ENCODE measurements at regions not wholly inside any gene's neighbourhood (a gene's known extent, or its start where the extent isn't known, plus 50 kb on each side); places are given as distances from the start of the nearest gene placed in this dataset.

DNA sequence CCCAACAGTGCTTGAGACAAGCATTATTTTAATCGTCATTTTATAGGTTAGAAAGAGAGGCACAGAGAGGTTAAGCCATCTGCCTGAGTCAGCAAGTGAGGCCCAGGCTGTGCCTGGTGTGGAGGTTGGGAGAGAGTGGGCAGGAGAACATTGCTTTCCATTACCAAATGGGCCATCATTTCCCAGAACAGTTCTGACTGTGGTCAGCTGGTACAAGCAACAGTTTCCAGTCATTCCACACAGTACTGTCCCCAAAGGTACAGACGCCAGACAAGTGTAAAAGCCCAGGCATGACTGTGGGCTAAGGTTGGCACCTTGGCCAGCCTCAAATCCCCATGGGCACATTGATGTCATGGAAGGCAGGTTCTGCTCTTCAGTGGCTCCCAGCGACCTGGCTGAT lies 98.2 kb upstream of the LCLAT1 start:
- in situ Hi-C loops (cut with MboI; ENCODE audit: low sequenced_read_pairs, unreplicated experiment), result no loop called here
- DNase-seq (ENCODE audit: low spot score), result no peak
- TF ChIP-seq, protein P1, sequence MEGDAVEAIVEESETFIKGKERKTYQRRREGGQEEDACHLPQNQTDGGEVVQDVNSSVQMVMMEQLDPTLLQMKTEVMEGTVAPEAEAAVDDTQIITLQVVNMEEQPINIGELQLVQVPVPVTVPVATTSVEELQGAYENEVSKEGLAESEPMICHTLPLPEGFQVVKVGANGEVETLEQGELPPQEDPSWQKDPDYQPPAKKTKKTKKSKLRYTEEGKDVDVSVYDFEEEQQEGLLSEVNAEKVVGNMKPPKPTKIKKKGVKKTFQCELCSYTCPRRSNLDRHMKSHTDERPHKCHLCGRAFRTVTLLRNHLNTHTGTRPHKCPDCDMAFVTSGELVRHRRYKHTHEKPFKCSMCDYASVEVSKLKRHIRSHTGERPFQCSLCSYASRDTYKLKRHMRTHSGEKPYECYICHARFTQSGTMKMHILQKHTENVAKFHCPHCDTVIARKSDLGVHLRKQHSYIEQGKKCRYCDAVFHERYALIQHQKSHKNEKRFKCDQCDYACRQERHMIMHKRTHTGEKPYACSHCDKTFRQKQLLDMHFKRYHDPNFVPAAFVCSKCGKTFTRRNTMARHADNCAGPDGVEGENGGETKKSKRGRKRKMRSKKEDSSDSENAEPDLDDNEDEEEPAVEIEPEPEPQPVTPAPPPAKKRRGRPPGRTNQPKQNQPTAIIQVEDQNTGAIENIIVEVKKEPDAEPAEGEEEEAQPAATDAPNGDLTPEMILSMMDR (IDR thresholded peaks at IDR 0.05; ENCODE audit: borderline replicate concordance, control extremely low read depth, extremely low read depth, insufficient read depth, missing control alignments), result no peak

DNA sequence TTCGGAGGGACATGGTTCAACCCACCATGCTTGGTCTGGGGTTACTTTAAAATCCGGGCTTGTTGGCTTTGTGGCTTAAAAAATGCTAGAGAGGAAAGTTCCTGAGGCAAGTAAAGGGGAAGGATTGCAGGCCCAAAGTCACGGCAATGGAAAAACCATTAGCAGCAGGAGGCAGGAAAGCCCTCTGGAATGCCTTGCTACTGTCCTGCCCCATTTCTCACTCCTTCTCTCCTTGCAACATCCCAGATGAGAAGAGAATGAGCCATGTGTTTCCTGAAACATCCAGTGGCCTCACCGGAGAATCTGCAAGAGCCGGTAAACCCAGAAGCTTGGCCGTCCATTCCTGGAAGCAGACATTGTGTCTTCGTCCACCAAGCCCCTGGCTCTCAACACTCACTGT lies 97.4 kb upstream of the LCLAT1 start:
- DNase-seq (ENCODE audit: low spot score), result no peak
- TF ChIP-seq, protein P1 (IDR thresholded peaks at IDR 0.05; ENCODE audit: borderline replicate concordance, control extremely low read depth, extremely low read depth, insufficient read depth, missing control alignments), result no peak
- in situ Hi-C loops (cut with MboI; ENCODE audit: low sequenced_read_pairs, unreplicated experiment), result no loop called here

DNA sequence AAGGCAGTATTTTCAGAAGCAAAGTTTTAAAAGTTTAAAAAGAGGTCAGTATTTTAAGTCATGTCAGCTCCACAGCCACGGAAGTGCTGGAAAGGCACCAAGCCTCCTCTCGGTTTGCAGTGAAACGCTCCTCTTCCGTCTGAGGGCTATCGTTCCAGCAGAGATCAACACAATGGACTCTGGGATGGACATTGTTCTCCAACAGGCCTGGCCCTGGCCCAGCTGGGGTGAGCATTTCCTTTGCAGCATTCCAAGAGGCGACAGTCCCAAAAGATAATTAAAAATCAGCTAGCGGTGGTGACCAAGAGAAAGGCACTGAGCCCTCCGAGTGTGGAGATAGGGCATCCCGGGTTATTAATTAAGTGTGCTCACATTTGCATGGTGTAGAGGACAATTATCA lies 95.9 kb upstream of the LCLAT1 start:
- TF ChIP-seq, protein P1 (IDR thresholded peaks at IDR 0.05; ENCODE audit: borderline replicate concordance, control extremely low read depth, extremely low read depth, insufficient read depth, missing control alignments), result no peak

DNA sequence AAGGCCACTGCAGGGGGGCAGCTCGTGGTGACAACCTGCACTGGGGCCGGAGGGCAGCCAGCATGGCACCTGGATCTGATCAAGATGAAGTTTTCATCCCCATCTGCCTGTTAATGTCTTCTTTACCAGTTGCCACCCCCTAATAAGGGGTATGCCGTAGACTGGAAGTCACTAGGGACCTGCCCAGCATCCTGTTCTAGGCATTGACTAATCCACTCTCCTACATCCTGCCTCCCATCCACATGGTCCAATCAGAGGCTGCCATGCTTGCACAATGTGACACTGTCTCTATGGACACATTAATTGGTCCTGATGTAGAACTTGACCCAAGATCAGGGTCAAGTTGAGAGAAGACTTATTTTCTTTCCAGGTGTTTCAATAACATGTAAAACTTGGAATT lies 95.1 kb upstream of the LCLAT1 start:
- TF ChIP-seq, protein P1 (IDR thresholded peaks at IDR 0.05; ENCODE audit: borderline replicate concordance, control extremely low read depth, extremely low read depth, insufficient read depth, missing control alignments), result no peak
- in situ Hi-C loops (cut with MboI; ENCODE audit: low sequenced_read_pairs, unreplicated experiment), result no loop called here
- no peak for DNase-seq (ENCODE audit: low spot score)

More for the DNA sequence above, 95.9 kb upstream of the LCLAT1 start:
- in situ Hi-C loops (cut with MboI; ENCODE audit: low sequenced_read_pairs, unreplicated experiment), result no loop called here
- DNase-seq (ENCODE audit: low spot score), result no peak

DNA sequence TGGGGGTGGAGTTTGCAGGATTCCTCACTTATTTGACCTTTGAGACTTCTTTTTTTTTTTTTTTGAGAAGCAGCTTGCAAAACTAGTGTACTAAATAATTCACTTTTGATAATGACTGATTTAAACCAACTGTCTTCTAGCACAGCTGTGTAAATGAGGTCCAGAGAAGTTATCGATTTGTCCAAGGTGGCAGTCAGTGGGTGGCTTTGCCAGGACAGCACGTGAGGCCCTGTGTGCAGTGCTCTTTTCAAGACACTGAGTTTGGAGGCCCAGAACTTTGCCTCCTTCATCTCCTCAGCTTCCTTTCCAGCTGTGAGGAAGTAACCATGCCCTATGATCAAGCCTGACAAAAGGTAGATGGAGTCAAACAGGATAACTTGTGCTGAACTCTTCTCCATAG lies 92.9 kb upstream of the LCLAT1 start:
- in situ Hi-C loops (cut with MboI; ENCODE audit: low sequenced_read_pairs, unreplicated experiment), result no loop called here
- TF ChIP-seq, protein P1 (IDR thresholded peaks at IDR 0.05; ENCODE audit: borderline replicate concordance, control extremely low read depth, extremely low read depth, insufficient read depth, missing control alignments), result no peak
- DNase-seq (ENCODE audit: low spot score), result no peak

DNA sequence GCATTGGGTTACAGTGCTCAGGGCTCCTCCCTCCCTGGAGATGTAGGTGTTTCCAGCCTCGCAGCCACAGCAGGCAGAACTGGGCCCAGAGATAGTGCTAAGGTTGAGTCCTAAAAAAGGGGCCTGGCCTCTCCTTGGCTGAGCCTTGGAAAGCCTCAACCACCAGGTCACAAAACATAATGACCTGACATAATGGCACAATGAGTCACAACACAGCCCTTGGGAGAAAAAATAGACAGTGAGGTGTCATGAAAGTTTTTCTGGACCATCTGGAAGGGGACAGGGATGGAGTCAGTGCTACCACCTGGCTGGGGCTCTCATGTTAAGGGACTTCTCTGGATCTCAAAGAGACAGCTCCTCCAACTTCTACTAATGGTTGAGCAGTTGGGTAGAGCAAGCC lies 92.4 kb upstream of the LCLAT1 start:
- in situ Hi-C loops (cut with MboI; ENCODE audit: low sequenced_read_pairs, unreplicated experiment), result no loop called here
- TF ChIP-seq, protein P1 (IDR thresholded peaks at IDR 0.05; ENCODE audit: borderline replicate concordance, control extremely low read depth, extremely low read depth, insufficient read depth, missing control alignments), result no peak
- no peak for DNase-seq (ENCODE audit: low spot score)

DNA sequence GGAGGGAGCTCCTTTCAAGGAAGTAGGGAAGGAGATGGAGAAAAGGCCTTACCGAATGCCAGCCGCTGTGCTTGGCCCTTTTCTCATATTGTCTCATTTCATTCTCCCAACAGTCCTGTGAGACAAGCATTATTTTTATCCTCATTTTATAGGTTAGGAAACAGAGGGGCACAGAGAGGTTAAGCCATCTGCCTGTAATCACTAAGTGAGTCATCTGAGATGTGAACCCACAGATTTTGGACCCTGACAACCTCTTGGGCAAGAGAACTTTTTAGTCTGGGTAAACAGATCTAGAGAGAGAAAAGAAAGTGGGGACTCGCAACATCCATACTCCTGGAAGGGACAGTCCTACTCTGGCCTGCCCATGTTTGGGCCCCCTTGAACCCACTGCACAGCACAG lies 91.7 kb upstream of the LCLAT1 start:
- TF ChIP-seq, protein P1 (IDR thresholded peaks at IDR 0.05; ENCODE audit: borderline replicate concordance, control extremely low read depth, extremely low read depth, insufficient read depth, missing control alignments), result no peak
- in situ Hi-C loops (cut with MboI; ENCODE audit: low sequenced_read_pairs, unreplicated experiment), result no loop called here
- DNase-seq (ENCODE audit: low spot score), result no peak

Measured in GM13976 (cell line).